IMR-90 (cell line): ENCODE measurements at regions not wholly inside any gene's neighbourhood (a gene's known extent, or its start where the extent isn't known, plus 50 kb on each side); places are given as distances from the start of the nearest gene placed in this dataset.

Source experiments
- ATAC-seq: fragments of 200-7000 bp; cut with Tn5 transposase; 2 replicates; pipeline ENCODE4 v1.9.1; 2020; ENCODE audit warnings: low read depth, mild to moderate bottlenecking, moderate library complexity
- BruUV-seq: library from RNA; stranded (reverse); fragments of 400-500 nt; replicated peaks from 2 replicates; lab custom pipeline; 2021; lab: Mats Ljungman, UMichigan
- CTCF ChIA-PET: fragments of 300-600 bp; formaldehyde crosslinking; extraction: SDS; loops from one replicate; lab custom pipeline; 2021; ENCODE audit warnings: antibody characterized with exemption; lab: Yijun Ruan, JAX
- POLR2A ChIA-PET: fragments of 300-600 bp; sonication (Branson Sonifier 250); formaldehyde crosslinking; loops from one replicate; lab custom pipeline; 2022; ENCODE audit warnings: antibody characterized with exemption; ENCODE audit not compliant: unreplicated experiment; lab: Charles Lee
- DNase-seq: peaks from one replicate; pipeline ENCODE4 v3.0.0; 2013
- H2AFZ ChIP-seq: replicated peaks from 2 replicates; pipeline ENCODE3; 2013; ENCODE audit warnings: low read length, mild to moderate bottlenecking; ENCODE audit not compliant: poor library complexity
- H2AK5ac ChIP-seq: 2 replicates; pipeline ENCODE4 v1.6.1; 2013; ENCODE audit warnings: low read depth, low read length, inconsistent platforms
- H2AK9ac ChIP-seq: replicated peaks from 2 replicates; pipeline ENCODE3; 2013; ENCODE audit warnings: mild to moderate bottlenecking, low read depth, low read length, moderate library complexity; ENCODE audit not compliant: poor library complexity
- H2BK120ac ChIP-seq: 2 replicates; pipeline ENCODE4 v1.6.1; 2013; ENCODE audit warnings: low read depth, low read length, inconsistent platforms
- H2BK15ac ChIP-seq: 3 replicates; pipeline ENCODE4 v1.6.1; 2013; ENCODE audit warnings: low read depth, low read length, inconsistent platforms
- H2BK20ac ChIP-seq: 2 replicates; pipeline ENCODE4 v1.6.1; 2013; ENCODE audit warnings: low read depth, mild to moderate bottlenecking, inconsistent platforms, low read length, moderate library complexity
- H2BK5ac ChIP-seq: 2 replicates; pipeline ENCODE4 v1.6.1; 2013; ENCODE audit warnings: mild to moderate bottlenecking, low read depth, low read length, inconsistent platforms; ENCODE audit not compliant: poor library complexity, severe bottlenecking
- H3K14ac ChIP-seq: replicated peaks from 2 replicates; pipeline ENCODE4 v1.6.1; 2013; ENCODE audit warnings: low read depth, low read length, inconsistent platforms
- H3K18ac ChIP-seq: 2 replicates; pipeline ENCODE4 v1.6.1; 2013; ENCODE audit warnings: low read depth, low read length, control low read depth
- H3K23ac ChIP-seq: 2 replicates; pipeline ENCODE4 v1.6.1; 2013; ENCODE audit warnings: low read depth, low read length, inconsistent platforms
- H3K27ac ChIP-seq: 2 replicates; pipeline ENCODE4 v1.5.1; 2013; ENCODE audit warnings: mild to moderate bottlenecking, control low read depth, low read length; ENCODE audit not compliant: insufficient read depth
- H3K27me3 ChIP-seq: 2 replicates; pipeline ENCODE4 v1.6.1; 2013; ENCODE audit warnings: low read length; ENCODE audit not compliant: control insufficient read depth, insufficient read depth
- H3K36me3 ChIP-seq: 2 replicates; pipeline ENCODE4 v1.6.1; 2013; ENCODE audit warnings: low read length, mixed read lengths; ENCODE audit not compliant: control insufficient read depth, insufficient read depth
- H3K4ac ChIP-seq: 2 replicates; pipeline ENCODE4 v1.6.1; 2013; ENCODE audit warnings: low read depth, low read length, inconsistent platforms
- H3K4me1 ChIP-seq: 2 replicates; pipeline ENCODE4 v1.6.1; 2013; ENCODE audit warnings: low read length, mixed read lengths; ENCODE audit not compliant: control insufficient read depth, insufficient read depth
- H3K4me2 ChIP-seq: 2 replicates; pipeline ENCODE4 v1.6.1; 2013; ENCODE audit warnings: low read depth, mild to moderate bottlenecking, control low read depth, low read length, moderate library complexity
- H3K4me3 ChIP-seq: 2 replicates; pipeline ENCODE4 v1.5.1; 2013; ENCODE audit warnings: low read depth, mild to moderate bottlenecking, control low read depth, low read length, moderate library complexity; ENCODE audit not compliant: insufficient read depth
- H3K56ac ChIP-seq: 2 replicates; pipeline ENCODE4 v1.6.1; 2013; ENCODE audit warnings: low read length, inconsistent platforms; ENCODE audit not compliant: insufficient read depth; ENCODE audit errors: extremely low read depth
- H3K79me1 ChIP-seq, 2 experiments: 2 replicates each; pipeline ENCODE4 v1.6.1; 2013; ENCODE audit warnings: low read length in 2 of 2, inconsistent platforms in 1 of 2, low read depth in 1 of 2
- H3K9ac ChIP-seq: 2 replicates; pipeline ENCODE4 v1.6.1; 2013; ENCODE audit warnings: low read depth, low read length, control low read depth
- H3K9me1 ChIP-seq: 2 replicates; pipeline ENCODE4 v1.6.1; 2013; ENCODE audit warnings: low read length, inconsistent platforms; ENCODE audit not compliant: insufficient read depth
- H3K9me3 ChIP-seq: 2 replicates; pipeline ENCODE4 v1.6.1; 2013; ENCODE audit warnings: low read length; ENCODE audit not compliant: control insufficient read depth, insufficient read depth
- H4K20me1 ChIP-seq: 2 replicates; pipeline ENCODE4 v1.6.1; 2013; ENCODE audit warnings: low read length, inconsistent platforms; ENCODE audit not compliant: insufficient read depth
- H4K5ac ChIP-seq: 2 replicates; pipeline ENCODE4 v1.6.1; 2013; ENCODE audit warnings: mild to moderate bottlenecking, low read depth, low read length, control low read depth
- H4K8ac ChIP-seq, 2 experiments: 2 replicates each; pipeline ENCODE4 v1.6.1; 2013; ENCODE audit warnings: low read depth in 2 of 2, low read length in 2 of 2, control low read depth in 1 of 2, inconsistent platforms in 1 of 2
- H4K91ac ChIP-seq: 2 replicates; pipeline ENCODE4 v1.6.1; 2013; ENCODE audit warnings: low read depth, low read length, inconsistent platforms; ENCODE audit not compliant: insufficient read depth
- CEBPB ChIP-seq: IDR thresholded peaks from 2 replicates; pipeline ENCODE4 v1.6.1; 2012; ENCODE audit warnings: low read depth, low read length, improper control_type of control experiment
- CHD1 ChIP-seq: IDR thresholded peaks from 2 replicates; pipeline ENCODE4 v1.6.1; 2012; ENCODE audit warnings: low read depth, low read length, improper control_type of control experiment
- ELK1 ChIP-seq: fragments of 150-350 bp; IDR thresholded peaks from 2 replicates; pipeline ENCODE4 v1.6.1; 2016; ENCODE audit warnings: low read depth, mild to moderate bottlenecking, low read length, moderate library complexity, borderline replicate concordance
- FOS ChIP-seq: fragments of 150-350 bp; IDR thresholded peaks from 2 replicates; pipeline ENCODE4 v1.6.1; 2016; ENCODE audit warnings: low read depth, low read length
- MXI1 ChIP-seq: IDR thresholded peaks from 2 replicates; pipeline ENCODE4 v1.6.1; 2012; ENCODE audit warnings: low read depth, mild to moderate bottlenecking, low read length, moderate library complexity, borderline replicate concordance
- NFE2L2 ChIP-seq: fragments of 150-350 bp; IDR thresholded peaks from 2 replicates; pipeline ENCODE4 v1.6.1; 2016; ENCODE audit warnings: low read depth, mild to moderate bottlenecking, low read length
- POLR2A ChIP-seq: IDR thresholded peaks from 2 replicates; pipeline ENCODE4 v1.6.1; 2012; ENCODE audit warnings: mild to moderate bottlenecking, low read depth, low read length
- RAD21 ChIP-seq: IDR thresholded peaks from 2 replicates; pipeline ENCODE4 v1.6.1; 2012; ENCODE audit warnings: low read length, improper control_type of control experiment
- RCOR1 ChIP-seq: IDR thresholded peaks from 2 replicates; pipeline ENCODE4 v1.6.1; 2012; ENCODE audit warnings: mild to moderate bottlenecking, low read length, improper control_type of control experiment; ENCODE audit not compliant: insufficient replicate concordance
- RFX5 ChIP-seq: IDR thresholded peaks from 2 replicates; pipeline ENCODE4 v1.8.0; 2012; ENCODE audit warnings: low read depth, mild to moderate bottlenecking, low read length, moderate library complexity
- USF2 ChIP-seq: fragments of 150-350 bp; IDR thresholded peaks from 2 replicates; pipeline ENCODE4 v1.6.1; 2017; ENCODE audit warnings: mild to moderate bottlenecking, antibody characterized with exemption, low read length, low read depth
- WGBS, 2 experiments: methylation state at CpG; one replicate each; pipeline versions ENCODE4 v1.1.5 to v1.1.7; 2013; ENCODE audit warnings: missing lambda C conversion rate in 2 of 2; ENCODE audit not compliant: insufficient read length in 1 of 2; ENCODE audit errors: extremely low coverage in 2 of 2; 5-methylcytosine and 5-hydroxymethylcytosine counted together
- dilution Hi-C: fragments of 300-500 bp; cut with HindIII; formaldehyde crosslinking; loops from one replicate; pipeline ENCODE4 v1.14.3; 2018; ENCODE audit warnings: low sequenced_read_pairs; ENCODE audit not compliant: unreplicated experiment
- in situ Hi-C: fragments of 300-500 bp; cut with MboI; formaldehyde crosslinking; loops from 3 replicates; pipeline ENCODE4 v1.14.3; 2019; ENCODE audit warnings: low sequenced_read_pairs, inconsistent platforms, mixed read lengths
- intact Hi-C: fragments of 100-400 bp; cut with micrococcal nuclease; formaldehyde crosslinking; loops from 2 replicates; pipeline ENCODE4 v1.10.0; 2022

- ChIA-PET CTCF (interaction anchor here (1.0 kb wide), 1 partner anchor 12 kb away, joined by 3 read pairs; no protein-coding TSS in a partner anchor), POLR2A (no interaction called here)
Observed at GRCh38 chr1:87949711-87950110, 621.0 kb downstream of the LMO4 start.

More at GRCh38 chr1:87949711-87950110, 621.0 kb downstream of the LMO4 start:
- Histone ChIP-seq H3K36me3 (no peaks in the 10 kb centered on the region), H3K56ac (no peak overlapping the region), H2AK5ac (no peak overlapping the region), H4K91ac (no peak overlapping the region), H2BK15ac (no peak overlapping the region), H4K8ac (no peak overlapping the region), H3K4me3 (no peak overlapping the region), H2AFZ (no peak overlapping the region), H3K18ac (no peak overlapping the region), H3K27me3 (no peaks in the 10 kb centered on the region), H3K79me1 (no peaks in the 10 kb centered on the region), H3K27ac (no peak overlapping the region), H3K9ac (no peak overlapping the region), H3K14ac (no peak overlapping the region), H2BK5ac (no peak overlapping the region), H3K4ac (no peak overlapping the region), H2BK20ac (no peak overlapping the region), H3K23ac (no peak overlapping the region), H4K5ac (no peak overlapping the region), H3K4me1 (no peaks in the 10 kb centered on the region), H3K9me3 (no peaks in the 10 kb centered on the region), H2AK9ac (no peak overlapping the region), H3K4me2 (no peak overlapping the region), H2BK120ac (no peak overlapping the region), H3K9me1 (no peaks in the 10 kb centered on the region; the same call in 1 of the 2 replicates), H4K20me1 (no peaks in the 10 kb centered on the region)
- TF ChIP-seq POLR2A, result no peak
- TF ChIP-seq USF2, result no peak
- no peak for TF ChIP-seq NFE2L2
- no peak for TF ChIP-seq MXI1
- TF ChIP-seq RFX5, result no peak
- TF ChIP-seq FOS, result no peak
- TF ChIP-seq RCOR1, result no peak
- no peak for TF ChIP-seq ELK1
- no peak for TF ChIP-seq RAD21
- no peak for TF ChIP-seq CHD1
- TF ChIP-seq CEBPB, result no peak
- WGBS, 2 experiments, result no CpG with 5 or more reads among the region's 3 CpGs
- in situ Hi-C loops, result loop anchor here (5.0 to 10.0 kb wide), 2 partner anchors 265 to 617 kb away; no protein-coding TSS in a partner anchor
- intact Hi-C loops, result loop anchor here (5.0 to 10.0 kb wide), 5 partner anchors 113 to 797 kb away; no protein-coding TSS in a partner anchor
- dilution Hi-C loops, result no loop called here
- ATAC-seq (no peak), DNase-seq (no peak)
- no TSS peak for BruUV-seq
